ENCODE measurements at regions not wholly inside any gene's neighbourhood (a gene's known extent, or its start where the extent isn't known, plus 50 kb on each side); places are given as distances from the start of the nearest gene placed in this dataset.
"Not testable (repeated sequence)": the region's sequence is repeated elsewhere in the genome, so short reads cannot be mapped to it uniquely, and the experiment has no call there.

DNA sequence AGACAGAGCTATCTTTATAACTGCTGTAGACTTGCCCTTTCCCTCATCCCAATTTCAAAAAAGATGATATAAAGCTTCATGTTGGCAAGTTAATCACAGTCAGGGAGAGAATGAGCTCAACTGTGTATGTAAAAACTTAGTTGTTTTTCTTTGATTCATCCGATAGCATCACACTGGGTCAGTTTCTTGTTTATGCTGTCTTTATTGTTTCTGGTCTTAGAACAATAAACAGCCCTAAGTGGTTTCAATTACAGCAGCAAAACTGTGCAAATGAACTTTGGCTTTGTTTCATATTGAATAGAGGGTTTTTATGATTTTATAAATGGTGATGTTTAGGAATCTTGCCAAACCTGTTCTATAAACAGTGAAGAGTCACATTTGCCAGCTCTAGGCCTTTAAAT lies 423.8 kb upstream of the CXADR start:
- DNase-seq: peak; percentile 55

DNA sequence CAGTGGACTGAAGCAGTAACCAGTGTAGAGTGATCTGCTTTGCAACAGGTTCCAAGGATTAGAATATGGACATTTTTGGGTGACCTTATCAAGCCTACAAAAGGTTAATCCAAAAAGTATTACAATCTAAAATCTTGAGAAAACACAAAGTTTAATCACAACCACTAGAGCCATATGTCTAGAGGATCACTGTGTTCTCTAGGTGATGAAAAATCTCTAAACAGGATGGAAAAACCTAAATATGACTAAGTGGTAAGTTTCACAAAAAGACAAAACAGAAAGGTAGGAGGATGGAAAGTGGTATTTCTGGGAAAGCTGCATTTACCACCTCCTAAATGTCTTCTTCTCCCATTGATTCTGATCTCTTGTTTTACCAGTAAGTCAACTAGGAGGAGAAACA lies 411.1 kb upstream of the CXADR start:
- DNase-seq: no peak

DNA sequence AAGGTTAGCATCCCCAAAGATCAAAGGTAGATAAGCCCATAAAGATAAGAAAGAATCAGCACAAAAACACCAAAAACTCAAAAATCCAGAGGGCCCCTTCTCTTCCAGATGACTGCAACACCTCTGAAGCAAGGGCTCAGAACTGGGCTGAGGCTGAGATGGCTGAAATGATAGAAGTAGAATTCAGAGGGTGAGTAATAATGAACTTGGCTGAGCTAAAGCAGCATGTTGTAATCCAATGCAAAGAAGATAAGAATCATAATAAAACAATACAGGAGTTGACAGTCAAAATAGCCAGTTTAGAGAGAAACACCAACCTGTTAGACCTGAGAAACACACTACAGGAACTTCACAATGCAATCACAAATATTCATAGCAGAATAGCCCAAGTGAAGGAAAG lies 406.9 kb upstream of the CXADR start:
- no peak for DNase-seq

DNA sequence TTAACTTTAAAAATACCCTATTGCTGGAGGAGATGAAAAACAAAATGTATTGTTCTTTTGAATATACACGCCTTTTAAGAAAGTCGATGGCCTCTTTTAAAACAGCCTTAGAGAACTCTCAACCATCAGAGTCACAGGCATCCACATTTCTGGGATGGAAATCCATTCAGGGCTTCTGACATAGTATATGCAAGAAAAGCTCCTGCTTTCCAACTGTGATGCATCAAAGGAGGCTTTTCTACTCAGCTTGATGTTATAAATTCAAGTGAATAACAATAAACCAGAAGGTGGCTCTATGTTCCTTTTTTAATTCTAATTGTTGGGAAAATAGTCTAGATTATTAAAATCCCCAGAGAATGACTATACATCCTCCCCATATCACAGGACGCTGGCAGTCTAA lies 398.8 kb upstream of the CXADR start:
- DNase-seq: no peak

DNA sequence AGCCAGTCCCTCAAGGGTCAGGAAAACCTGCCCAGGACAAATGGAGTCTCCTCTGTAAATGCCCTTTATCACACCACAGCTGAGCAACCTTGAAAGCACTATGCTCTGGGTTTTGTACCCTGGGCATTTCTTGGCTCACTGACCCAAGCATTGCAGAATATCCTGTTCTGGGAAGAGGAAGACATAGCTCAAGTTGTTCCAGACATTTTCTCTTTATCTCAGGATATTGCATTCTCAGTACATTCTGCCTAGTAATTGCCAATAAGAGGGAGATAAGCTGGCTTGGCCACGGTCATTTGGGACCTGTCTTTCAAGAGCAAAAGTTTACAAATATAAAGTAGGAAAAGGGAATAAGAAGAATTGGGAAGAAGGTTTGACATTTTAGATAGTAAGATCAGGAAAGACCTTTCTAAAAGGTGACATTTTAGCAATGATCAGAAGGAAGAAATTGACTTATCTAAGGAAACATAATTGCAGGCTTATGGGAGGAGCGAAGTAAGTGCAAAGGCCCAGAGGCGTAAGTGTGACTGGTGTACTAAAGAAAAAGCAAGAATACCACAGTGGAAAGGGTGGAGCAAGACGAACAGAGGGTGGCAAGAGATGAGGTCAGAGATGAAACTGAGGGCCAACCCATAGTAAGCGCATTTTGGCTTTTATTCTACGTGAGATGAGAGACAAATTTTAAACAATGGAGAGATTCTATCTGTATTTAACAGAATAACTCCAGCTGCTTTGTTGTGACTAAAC lies 394.0 kb upstream of the CXADR start:
- no peak for DNase-seq

DNA sequence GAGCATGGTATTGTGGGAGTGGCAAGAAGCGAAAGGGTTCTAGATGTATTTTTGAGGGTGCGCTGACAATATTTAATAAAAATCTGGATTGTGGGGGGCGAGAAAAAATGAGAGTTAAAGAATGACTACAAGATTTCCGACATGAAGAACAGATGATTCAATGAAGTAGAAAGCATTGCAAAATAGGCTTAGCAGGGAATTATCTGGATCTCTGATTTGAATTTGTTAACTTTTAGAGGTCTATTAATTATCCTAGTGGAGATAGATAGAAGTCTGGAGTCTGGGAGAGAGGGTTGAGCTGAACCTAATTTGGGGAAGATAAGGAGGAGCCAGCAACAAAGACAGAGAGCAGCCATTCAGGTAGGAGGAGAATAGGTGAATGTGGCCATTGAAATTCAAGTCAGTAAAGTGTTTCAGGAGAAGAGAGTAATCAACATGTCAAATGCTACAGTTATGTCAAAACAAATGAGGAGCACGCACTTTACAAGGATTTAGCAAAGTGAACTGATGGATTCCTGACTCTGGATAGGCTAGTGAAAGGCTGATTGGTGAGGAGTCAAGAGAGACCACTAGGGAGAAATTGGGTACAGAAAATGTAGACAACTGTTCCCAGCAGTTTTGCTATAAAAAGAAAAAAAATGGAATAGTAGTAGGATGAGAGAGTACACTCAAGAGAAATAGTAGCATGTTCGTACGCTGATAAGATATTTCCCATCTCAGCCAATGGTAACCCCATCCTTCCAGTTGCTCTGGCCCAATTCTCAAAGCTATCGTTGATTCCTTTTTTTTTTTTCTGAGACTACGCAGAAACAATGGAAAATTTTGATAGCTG lies 393.2 kb upstream of the CXADR start:
- no peak for DNase-seq

DNA sequence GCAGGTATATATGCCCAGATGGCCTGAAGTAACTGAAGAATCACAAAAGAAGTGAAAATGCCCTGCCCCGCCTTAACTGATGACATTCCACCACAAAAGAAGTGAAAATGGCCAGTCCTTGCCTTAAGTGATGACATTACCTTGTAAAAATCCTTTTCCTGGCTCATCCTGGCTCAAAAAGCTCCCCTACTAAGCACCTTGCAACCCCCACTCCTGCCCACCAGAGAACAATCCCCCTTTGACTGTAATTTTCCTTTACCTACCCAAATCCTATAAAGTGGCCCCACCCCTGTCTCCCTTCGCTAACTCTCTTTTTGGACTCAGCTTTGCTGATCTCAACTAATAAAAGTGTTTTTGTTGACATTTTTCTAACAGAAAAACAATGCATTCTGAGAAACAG lies 385.4 kb upstream of the CXADR start:
- DNase-seq: not testable (repeated sequence)

DNA sequence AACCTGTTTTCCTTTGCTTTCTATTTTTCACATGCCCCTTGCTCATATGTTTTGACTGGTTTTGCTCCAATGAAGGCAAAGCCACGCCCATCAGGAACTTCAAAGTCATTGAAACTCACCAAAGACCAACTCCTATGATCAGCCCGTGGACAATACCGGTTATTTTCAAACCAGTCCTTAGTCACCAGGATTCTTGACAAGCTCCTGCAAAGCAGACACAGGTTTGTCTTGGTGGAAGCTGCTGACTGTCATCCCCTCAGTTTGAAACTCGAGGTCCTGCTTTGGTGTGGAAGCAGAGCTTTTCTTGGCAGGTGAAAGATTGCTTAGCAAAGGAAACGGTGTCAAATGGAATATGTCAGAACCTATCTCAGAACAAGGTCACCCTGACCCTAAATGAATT lies 384.7 kb upstream of the CXADR start:
- no peak for DNase-seq

DNA sequence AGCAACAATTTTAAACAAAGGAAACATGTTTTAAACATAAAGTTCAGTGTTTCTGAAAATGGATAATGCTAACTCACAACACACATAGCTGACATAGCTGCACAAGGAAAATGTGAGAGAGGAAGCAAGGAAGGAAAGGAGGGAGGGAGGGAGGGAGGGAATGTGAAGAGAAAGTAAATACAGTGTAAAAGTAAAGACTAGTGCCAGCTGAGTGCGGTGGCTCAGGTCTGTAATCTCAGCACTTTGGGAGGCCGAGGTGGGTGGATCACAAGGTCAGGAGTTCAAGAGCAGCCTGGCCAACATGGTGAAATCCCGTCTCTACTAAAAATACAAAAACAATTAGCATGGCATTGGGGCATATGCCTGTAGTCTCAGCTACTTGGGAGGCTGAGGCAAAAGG lies 373.7 kb upstream of the CXADR start:
- not testable (repeated sequence) for DNase-seq

DNA sequence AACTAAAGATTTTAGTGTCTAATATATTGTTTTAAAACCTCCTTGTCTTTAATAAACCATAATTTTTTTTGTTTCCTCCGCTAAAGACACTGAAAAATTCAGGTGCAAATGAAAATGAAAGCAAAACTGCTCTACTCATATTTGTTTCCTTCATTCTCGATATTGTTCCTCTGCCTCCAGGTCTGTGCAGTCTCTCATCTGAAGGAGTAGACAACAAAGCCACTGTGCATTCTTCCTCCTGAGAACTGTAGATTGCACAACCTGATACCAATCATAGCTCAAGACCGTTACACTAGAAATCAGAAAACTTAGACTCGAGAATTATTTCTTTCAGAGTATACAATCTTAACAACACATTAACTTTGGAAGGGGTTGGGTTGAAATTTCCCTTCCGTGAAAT lies 373.1 kb upstream of the CXADR start:
- no peak for DNase-seq

DNA sequence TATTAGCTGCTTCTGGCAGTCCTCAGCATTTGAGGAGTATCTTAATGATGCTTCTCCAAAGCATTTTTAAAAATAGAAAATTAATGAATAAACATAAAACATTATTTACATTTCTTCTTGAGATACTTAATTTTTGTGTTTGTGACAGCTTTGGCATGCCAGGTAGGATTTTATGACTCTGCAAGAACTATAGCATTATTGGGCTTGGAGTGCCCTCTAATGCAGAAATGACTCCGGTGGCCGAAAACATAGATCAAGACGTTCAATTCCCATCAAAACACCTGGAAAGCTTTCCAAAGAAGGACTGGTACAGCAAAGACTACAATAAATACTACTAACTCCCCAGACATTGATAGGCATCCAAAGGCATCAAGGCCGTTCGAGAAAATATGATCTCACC lies 366.4 kb upstream of the CXADR start:
- no peak for DNase-seq

DNA sequence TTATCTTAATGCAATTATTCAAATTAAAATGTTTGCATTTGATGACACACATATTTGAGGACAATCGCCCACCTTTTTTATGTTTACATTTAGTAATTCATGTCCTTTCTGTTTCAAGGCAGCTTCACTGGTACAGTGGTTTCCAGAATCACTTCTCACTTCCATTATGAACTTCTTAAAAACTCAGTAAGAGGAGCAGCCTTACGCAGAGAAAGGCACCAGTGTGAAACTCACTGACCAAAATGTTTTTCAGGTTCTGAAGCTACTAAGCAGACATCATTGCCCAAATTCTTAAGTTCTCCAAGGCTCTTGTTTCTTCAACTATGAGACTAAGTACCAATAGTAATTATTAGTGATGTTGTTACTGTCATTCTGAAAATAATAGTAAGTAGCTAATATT lies 353.1 kb upstream of the CXADR start:
- no peak for DNase-seq

DNA sequence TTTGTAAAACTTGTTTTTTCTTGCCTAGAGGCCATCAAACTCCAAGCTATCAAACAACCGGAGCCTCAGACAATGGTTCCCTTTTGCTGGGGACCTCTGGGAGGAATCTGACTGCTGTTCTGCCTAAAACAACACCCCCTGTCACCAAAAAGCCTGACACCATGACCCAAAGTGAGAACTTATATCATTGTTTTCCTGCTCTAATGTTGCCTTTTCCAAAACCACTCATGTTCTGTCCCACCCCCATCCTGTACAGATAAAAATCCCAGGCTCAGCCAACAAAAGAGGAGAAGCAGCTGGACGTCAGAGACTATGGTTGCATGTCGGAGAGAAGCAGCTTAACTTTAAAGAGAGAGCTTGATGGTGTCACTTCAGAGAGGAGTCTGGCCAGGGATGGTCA lies 327.2 kb upstream of the CXADR start:
- DNase-seq: no peak

DNA sequence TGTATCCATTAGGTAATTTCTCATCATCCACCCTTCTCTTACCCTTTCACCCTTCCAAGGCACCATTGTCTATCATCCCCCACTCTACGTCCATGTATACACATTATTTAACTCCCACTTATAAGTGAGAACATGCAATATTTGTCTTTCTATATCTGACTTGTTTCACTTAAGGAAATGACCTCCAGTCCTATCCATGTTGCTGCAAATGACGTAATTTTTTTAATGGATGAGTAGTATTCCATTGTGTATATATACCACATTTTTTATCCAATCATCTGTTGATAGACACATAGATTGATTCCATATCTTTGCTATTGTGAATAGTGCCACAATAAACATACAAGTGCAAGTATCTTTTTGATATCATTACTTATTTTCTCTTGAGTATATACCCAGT lies 322.9 kb upstream of the CXADR start:
- no peak for DNase-seq

DNA sequence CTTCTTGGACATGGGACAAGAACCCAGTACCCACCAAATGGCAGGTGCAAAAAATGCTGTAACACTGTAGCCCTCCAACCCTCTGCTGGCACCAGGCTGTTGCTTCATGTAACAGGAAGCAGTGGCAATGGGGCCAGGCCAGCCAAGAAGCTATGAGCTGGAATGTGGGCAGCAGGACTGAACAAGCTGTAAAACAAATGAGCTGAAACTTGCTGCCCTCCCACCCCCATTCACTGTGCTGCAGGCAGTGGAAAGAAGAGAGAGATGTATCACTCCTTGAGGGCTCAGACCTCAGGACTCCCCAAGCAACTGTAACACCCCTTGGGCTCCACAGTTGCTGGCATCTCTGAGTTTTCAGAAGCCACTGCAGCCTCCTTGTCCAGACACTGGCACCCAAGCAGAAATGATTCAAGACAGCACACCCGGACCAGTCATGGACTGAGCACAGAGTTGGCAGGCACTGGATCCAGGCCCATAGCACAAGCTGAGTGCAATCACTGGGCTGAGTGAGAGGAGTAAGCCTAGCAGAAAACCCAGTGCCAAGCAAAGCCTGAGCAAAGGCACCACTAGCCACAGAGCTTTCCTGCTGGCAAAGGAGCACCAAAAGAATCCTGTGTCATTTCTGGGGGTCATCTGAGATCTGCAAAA lies 321.4 kb upstream of the CXADR start:
- DNase-seq: no peak

DNA sequence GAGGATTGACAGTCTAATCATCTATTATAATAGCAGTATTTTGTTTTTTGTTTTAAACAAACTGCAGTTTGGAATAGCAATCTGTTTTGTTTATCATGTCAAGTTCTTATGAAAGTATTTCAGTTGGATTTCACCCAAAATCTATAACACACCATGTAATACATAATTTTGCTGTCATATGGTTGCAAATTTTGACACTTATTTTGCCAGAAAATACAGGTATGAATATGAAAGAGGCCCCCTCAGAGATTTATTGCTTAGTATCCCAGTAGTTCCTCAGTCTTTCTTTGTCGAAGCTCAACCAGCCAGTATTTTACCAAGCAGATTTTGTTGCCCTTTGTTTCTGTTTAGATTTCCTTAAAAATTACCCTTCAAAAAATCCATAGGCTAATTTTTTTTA lies 317.5 kb upstream of the CXADR start:
- DNase-seq: no peak

DNA sequence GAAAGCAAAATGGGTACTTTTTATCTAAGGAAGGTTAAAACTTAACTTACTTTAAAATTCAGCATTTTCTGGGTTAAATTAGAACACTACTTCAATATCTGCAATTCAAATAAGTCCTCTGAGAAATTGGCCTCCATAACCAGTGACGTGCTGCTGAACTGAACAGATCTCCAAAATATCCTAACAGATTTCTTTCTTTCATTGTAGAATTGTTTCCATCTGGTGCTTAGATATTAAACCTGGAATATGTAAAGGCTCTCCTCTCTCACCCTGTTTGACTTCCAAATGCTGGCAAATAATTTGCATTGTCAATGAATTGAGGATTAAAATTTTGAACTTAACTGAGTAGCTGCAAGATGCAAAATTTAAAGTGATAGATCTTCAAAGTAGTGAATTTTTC lies 316.9 kb upstream of the CXADR start:
- DNase-seq: peak; percentile 51

DNA sequence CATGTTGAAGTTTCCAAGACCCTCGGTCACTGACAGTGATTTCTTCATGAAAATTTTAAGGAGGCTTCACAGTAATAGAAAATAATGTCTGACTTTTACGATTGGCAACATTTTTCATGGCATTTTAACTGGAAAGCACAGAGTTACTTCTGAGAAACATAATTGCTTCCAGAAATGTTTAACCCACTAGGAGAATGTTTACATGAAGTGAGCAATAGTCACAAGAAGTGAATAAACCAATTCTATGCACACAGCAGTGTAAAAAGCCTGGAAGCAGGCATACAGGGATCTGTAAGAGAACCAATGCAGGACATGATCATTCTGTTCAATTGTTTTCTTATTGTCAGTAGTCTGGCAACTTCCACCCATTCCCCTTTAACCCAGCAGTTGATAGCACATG lies 316.2 kb upstream of the CXADR start:
- DNase-seq: peak; percentile 32

DNA sequence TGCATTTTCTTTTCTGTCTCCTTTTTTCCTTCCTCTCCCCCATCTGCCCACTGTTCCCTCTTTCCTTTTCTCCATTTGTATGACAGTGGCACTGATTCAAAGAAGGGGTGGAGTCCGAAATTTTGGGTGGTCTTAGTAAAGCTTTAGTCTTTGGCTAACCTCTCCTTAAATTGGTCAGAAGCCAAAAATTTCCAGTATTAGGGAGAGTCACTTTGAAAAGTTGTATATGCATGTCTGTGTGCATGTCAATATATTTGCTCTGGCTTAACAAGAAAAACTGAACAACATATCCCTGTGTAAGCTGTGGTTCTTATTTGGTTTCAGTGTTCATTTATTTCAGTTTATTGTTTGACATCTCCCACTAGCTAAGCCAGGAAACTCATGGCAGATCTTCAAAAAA lies 314.8 kb upstream of the CXADR start:
- DNase-seq: peak; percentile 68

DNA sequence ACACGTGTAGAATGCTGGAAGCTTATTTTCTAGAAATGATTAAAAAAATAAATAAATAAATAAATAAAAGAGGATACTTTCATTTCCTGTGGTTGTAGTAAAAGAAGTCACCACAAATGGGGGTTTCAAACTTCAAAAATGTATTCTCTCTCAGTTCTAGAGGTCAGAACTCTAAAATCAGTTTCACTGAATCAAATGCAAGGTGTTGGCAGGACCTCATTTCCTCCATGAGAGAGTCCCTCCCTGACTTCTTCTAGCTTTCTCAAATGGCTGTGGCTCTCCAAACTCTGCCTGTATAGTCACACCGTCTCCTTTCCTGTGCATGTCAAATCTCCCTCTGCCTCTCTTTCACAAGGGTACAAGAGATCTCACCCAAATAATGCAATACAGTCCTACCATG lies 312.6 kb upstream of the CXADR start:
- DNase-seq: no peak

DNA sequence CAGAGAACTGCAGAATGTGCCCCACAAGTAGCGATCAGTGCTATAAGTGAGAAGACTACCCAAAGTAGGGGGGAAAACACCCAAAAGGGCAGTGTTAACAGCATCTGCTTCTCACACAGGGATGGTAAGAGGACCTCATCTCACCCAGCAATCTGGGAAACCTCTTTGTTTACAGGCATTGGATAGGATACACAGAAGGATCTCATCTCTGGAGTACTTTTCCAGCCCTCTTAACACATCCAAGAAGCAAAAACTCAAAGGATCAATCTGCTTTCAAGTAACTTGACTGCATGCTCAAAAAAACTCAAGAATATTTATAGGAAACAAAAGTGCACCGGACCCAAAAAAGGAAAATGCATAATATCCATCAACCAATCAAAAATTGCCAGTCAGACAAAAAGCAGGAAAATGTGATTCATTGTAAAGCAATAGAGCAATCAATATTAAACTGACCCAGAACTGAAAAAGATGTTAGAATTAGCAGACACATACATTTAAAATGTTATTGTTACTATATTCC lies 311.0 kb upstream of the CXADR start:
- DNase-seq: no peak

DNA sequence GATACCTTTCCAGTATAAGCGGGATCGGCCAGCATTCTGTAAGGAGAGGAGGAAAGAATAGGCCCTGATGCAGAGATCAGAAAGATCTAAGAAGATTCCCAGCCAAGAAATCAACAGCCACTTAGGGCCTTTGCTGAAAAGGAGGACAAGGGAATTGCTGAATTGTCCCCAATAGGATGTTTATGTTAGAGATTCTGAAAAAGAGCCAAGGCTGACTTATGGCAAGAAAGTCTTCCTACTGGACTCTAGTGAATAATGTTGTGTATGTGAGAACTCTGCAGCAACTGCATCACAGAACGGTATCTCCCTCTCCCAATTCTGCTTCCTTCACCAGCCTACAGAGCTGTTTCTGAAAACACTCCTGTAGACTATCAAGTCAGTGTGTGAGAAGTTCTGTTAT lies 298.0 kb upstream of the CXADR start:
- no peak for DNase-seq

DNA sequence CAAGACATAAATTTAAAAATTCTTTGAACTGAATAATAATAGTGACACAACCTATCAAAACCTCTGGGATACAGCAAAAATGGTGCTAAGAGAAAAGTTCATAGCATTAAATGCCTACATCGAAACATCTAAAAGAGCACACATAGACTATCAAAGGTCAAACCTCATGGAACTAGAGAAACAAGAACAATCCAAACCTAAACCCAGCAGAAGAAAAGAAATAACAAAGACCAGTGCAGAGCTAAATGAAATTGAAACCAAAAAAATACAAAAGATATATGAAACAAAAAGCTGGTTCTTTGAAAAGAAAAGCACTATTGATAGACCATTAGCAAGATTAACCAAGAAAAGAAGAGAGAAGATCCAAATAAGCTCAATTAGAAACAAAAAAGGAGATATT lies 293.8 kb upstream of the CXADR start:
- DNase-seq: not testable (repeated sequence)

DNA sequence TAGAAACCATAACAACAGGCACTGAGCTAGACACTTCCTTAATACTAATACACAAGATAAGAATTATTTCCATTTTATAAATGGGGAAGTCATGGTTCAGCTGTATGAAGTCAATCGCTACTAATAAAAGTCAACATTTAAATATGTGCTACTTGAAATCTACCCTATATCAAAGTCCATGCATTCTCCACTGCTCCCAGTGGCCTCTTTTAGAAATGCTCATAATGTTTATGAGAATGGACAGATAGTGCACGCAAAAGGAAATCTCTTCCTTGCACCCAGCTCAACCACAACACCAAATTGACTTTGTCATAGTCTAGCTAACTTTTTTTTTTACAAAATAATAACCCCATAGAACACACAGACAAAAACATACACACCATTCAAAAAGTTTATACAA lies 281.7 kb upstream of the CXADR start:
- no peak for DNase-seq

All from eye (tissue), 1 donor.